ENCODE measurements at regions not wholly inside any gene's neighbourhood (a gene's known extent, or its start where the extent isn't known, plus 50 kb on each side); places are given as distances from the start of the nearest gene placed in this dataset.

DNA sequence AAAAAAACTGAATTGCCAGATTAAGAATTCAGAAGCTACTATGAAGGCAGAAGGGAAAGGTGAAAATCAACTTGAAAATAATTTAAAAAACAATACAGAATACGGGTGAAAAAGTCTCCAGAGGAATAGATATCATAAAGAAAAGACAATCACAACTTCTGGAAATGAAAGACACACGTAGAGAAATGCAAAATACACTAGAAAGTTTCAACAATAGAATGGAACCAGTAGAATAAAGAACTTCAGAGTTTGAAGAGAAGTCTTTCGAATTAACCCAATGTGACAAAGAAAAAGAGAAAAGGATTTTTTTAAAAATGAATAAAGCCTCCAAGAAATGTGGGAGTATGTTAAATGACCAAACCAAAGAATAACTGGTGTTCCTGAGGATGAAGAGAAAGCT is 263.8 kb upstream of the FAT3 start:
- TF ChIP-seq, protein P1, sequence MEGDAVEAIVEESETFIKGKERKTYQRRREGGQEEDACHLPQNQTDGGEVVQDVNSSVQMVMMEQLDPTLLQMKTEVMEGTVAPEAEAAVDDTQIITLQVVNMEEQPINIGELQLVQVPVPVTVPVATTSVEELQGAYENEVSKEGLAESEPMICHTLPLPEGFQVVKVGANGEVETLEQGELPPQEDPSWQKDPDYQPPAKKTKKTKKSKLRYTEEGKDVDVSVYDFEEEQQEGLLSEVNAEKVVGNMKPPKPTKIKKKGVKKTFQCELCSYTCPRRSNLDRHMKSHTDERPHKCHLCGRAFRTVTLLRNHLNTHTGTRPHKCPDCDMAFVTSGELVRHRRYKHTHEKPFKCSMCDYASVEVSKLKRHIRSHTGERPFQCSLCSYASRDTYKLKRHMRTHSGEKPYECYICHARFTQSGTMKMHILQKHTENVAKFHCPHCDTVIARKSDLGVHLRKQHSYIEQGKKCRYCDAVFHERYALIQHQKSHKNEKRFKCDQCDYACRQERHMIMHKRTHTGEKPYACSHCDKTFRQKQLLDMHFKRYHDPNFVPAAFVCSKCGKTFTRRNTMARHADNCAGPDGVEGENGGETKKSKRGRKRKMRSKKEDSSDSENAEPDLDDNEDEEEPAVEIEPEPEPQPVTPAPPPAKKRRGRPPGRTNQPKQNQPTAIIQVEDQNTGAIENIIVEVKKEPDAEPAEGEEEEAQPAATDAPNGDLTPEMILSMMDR (conservative IDR thresholded peaks at IDR 0.05; ENCODE audit: low read depth, low read length) = no peak
- no peak for TF ChIP-seq EZH2 (IDR thresholded peaks at IDR 0.05; ENCODE audit: borderline replicate concordance, low read depth, low read length, poor library complexity, severe bottlenecking)
